HFFc6 (cell line): ENCODE measurements at regions not wholly inside any gene's neighbourhood (a gene's known extent, or its start where the extent isn't known, plus 50 kb on each side); places are given as distances from the start of the nearest gene placed in this dataset.

Experiments
- DNase-seq: peaks from one replicate; pipeline ENCODE4 v3.0.0-alpha.2; 2018
- H3K27ac Mint-ChIP-seq: 2 replicates; pipeline ENCODE4 v1.8.0; 2020; ENCODE audit warnings: mild to moderate bottlenecking, mixed read lengths
- H3K27me3 Mint-ChIP-seq: 2 replicates; pipeline ENCODE4 v1.8.0; 2021; ENCODE audit warnings: mild to moderate bottlenecking, moderate library complexity, mixed read lengths; ENCODE audit not compliant: insufficient read depth
- H3K36me3 Mint-ChIP-seq: 2 replicates; pipeline ENCODE4 v1.8.0; 2021; ENCODE audit warnings: low read depth, mixed read lengths
- H3K4me1 Mint-ChIP-seq: 2 replicates; pipeline ENCODE4 v1.8.0; 2020; ENCODE audit warnings: low read depth, mixed read lengths
- H3K4me3 Mint-ChIP-seq: 2 replicates; pipeline ENCODE4 v1.8.0; 2020; ENCODE audit warnings: mild to moderate bottlenecking, moderate library complexity, mixed read lengths
- H3K9me3 Mint-ChIP-seq: 2 replicates; pipeline ENCODE4 v1.8.0; 2020; ENCODE audit warnings: mild to moderate bottlenecking, mixed read lengths
- CTCF ChIP-seq: fragments of 200-600 bp; sonication (generic); IDR thresholded peaks from 2 replicates; pipeline ENCODE4 v1.5.0; 2021; ENCODE audit warnings: antibody characterized with exemption, mild to moderate bottlenecking

GRCh38 chr10:44435196-44435595 lies 50.3 kb upstream of the CXCL12 start:
- Mint-ChIP-seq H3K4me3 (no peak overlapping the region), H3K4me1 (peaks cover 16% of the 10 kb centered on the region), H3K27me3 (peaks cover 23% of the 10 kb centered on the region), H3K27ac (no peak overlapping the region), H3K9me3 (peaks cover 13% of the 10 kb centered on the region), H3K36me3 (peaks cover 8% of the 10 kb centered on the region)
- DNase-seq: no peak
- no peak for TF ChIP-seq CTCF

- peaks cover 20% of the 10 kb centered on the region for H3K27me3 Mint-ChIP-seq
- H3K9me3 Mint-ChIP-seq: peaks cover 7% of the 10 kb centered on the region
- H3K4me1 Mint-ChIP-seq: peaks cover 16% of the 10 kb centered on the region
- H3K27ac Mint-ChIP-seq: no peak overlapping the region
- TF ChIP-seq CTCF: no peak
- no peak overlapping the region for H3K4me3 Mint-ChIP-seq
- peaks cover 2% of the 10 kb centered on the region for H3K36me3 Mint-ChIP-seq
- DNase-seq: no peak
These were observed 51.3 kb upstream of the CXCL12 start for GRCh38 chr10:44436240-44436639.

GRCh38 chr10:44437840-44438511 lies 53.1 kb upstream of the CXCL12 start:
- peaks cover 14% of the 10 kb centered on the region for H3K27me3 Mint-ChIP-seq
- H3K4me3 Mint-ChIP-seq: no peak overlapping the region
- H3K36me3 Mint-ChIP-seq: no peaks in the 10 kb centered on the region
- no peaks in the 10 kb centered on the region; the same call in none of the 2 replicates for H3K9me3 Mint-ChIP-seq
- H3K4me1 Mint-ChIP-seq: peaks cover 16% of the 10 kb centered on the region
- TF ChIP-seq CTCF: no peak
- DNase-seq: no peak
- H3K27ac Mint-ChIP-seq: no peak overlapping the region

GRCh38 chr10:44439239-44439957 lies 54.5 kb upstream of the CXCL12 start:
- H3K9me3 Mint-ChIP-seq: peaks cover 7% of the 10 kb centered on the region
- H3K4me3 Mint-ChIP-seq: no peak overlapping the region
- H3K27ac Mint-ChIP-seq: no peak overlapping the region
- H3K36me3 Mint-ChIP-seq: no peaks in the 10 kb centered on the region
- no peak for TF ChIP-seq CTCF
- H3K27me3 Mint-ChIP-seq: peaks cover 16% of the 10 kb centered on the region
- H3K4me1 Mint-ChIP-seq: peaks cover 16% of the 10 kb centered on the region
- DNase-seq: no peak

GRCh38 chr10:44439958-44440244 lies 55.0 kb upstream of the CXCL12 start:
- peaks cover 16% of the 10 kb centered on the region for H3K27me3 Mint-ChIP-seq
- no peak for DNase-seq
- peaks cover 12% of the 10 kb centered on the region for H3K9me3 Mint-ChIP-seq
- H3K4me1 Mint-ChIP-seq: peaks cover 16% of the 10 kb centered on the region
- no peak overlapping the region for H3K27ac Mint-ChIP-seq
- H3K4me3 Mint-ChIP-seq: no peak overlapping the region
- TF ChIP-seq CTCF: no peak
- peaks cover 2% of the 10 kb centered on the region; the same call in 1 of the 2 replicates for H3K36me3 Mint-ChIP-seq
